ENCODE measurements at regions not wholly inside any gene's neighbourhood (a gene's known extent, or its start where the extent isn't known, plus 50 kb on each side); places are given as distances from the start of the nearest gene placed in this dataset.

- TF ChIP-seq CTCF (IDR thresholded peaks at IDR 0.05) (no peak), ZFX (IDR thresholded peaks at IDR 0.05; ENCODE audit: borderline replicate concordance) (no peak)
Observed at GRCh38 chr7:125184801-125185200, 255.2 kb upstream of the POT1 start.
